COLO668 (cell line): ENCODE measurements at regions not wholly inside any gene's neighbourhood (a gene's known extent, or its start where the extent isn't known, plus 50 kb on each side); places are given as distances from the start of the nearest gene placed in this dataset.
"Not testable (repeated sequence)": the region's sequence is repeated elsewhere in the genome, so short reads cannot be mapped to it uniquely, and the experiment has no call there.

ENCODE experiments used
- DNase-seq: peaks from one replicate; lab custom pipeline; 2025; ENCODE audit not compliant: unreplicated experiment; lab: John Stamatoyannopoulos, UW

- DNase-seq, result no peak
Observed at GRCh38 chr5:56688402-56688801, 126.9 kb upstream of the MAP3K1 start.

- DNase-seq, result no peak
Observed at GRCh38 chr5:56686337-56687195, 128.8 kb upstream of the MAP3K1 start.

GRCh38 chr5:56685503-56686217 is 129.7 kb upstream of the MAP3K1 start:
- no peak for DNase-seq

- no peak for DNase-seq
Observed at GRCh38 chr5:56684159-56684558, 131.2 kb upstream of the MAP3K1 start.

GRCh38 chr5:56683733-56684132 is 131.6 kb upstream of the MAP3K1 start:
- no peak for DNase-seq

- no peak for DNase-seq
Observed at GRCh38 chr5:56683281-56683680, 132.1 kb upstream of the MAP3K1 start.

- no peak for DNase-seq
Observed at GRCh38 chr5:56681346-56681745, 134.0 kb upstream of the MAP3K1 start.

GRCh38 chr5:56680731-56681130 is 134.6 kb upstream of the MAP3K1 start:
- DNase-seq, result no peak

GRCh38 chr5:56677690-56678305 is 137.6 kb upstream of the MAP3K1 start:
- no peak for DNase-seq

GRCh38 chr5:56676091-56676768 is 139.1 kb upstream of the MAP3K1 start:
- DNase-seq, result no peak

GRCh38 chr5:56674441-56674840 is 140.9 kb upstream of the MAP3K1 start:
- DNase-seq, result no peak

- no peak for DNase-seq
Observed at GRCh38 chr5:56673171-56673570, 142.2 kb upstream of the MAP3K1 start.

GRCh38 chr5:56671571-56671970 is 143.8 kb upstream of the MAP3K1 start:
- no peak for DNase-seq

GRCh38 chr5:56670916-56671315 is 144.4 kb upstream of the MAP3K1 start:
- no peak for DNase-seq

- peak; percentile 30 for DNase-seq
Observed at GRCh38 chr5:56669534-56670483, 145.5 kb upstream of the MAP3K1 start.

GRCh38 chr5:56668996-56669395 is 146.4 kb upstream of the MAP3K1 start:
- DNase-seq, result peak; percentile 0

- DNase-seq, result no peak
Observed at GRCh38 chr5:56667692-56668091, 147.7 kb upstream of the MAP3K1 start.

- DNase-seq, result no peak
Observed at GRCh38 chr5:56666901-56667300, 148.4 kb upstream of the MAP3K1 start.

- DNase-seq, result not testable (repeated sequence)
Observed at GRCh38 chr5:56665117-56665516, 150.2 kb upstream of the MAP3K1 start.

GRCh38 chr5:56664025-56664424 is 151.3 kb upstream of the MAP3K1 start:
- no peak for DNase-seq
